Endothelial cell of umbilical vein (primary cell): ENCODE measurements at regions not wholly inside any gene's neighbourhood (a gene's known extent, or its start where the extent isn't known, plus 50 kb on each side); places are given as distances from the start of the nearest gene placed in this dataset.

Experiments
- FOS ChIP-seq: IDR thresholded peaks from 2 replicates; pipeline ENCODE4 v1.6.1; 2011; ENCODE audit warnings: mild to moderate bottlenecking, low read length, moderate library complexity, borderline replicate concordance; ENCODE audit not compliant: insufficient read depth
- MYC ChIP-seq: IDR thresholded peaks from one replicate; pipeline ENCODE4 v1.6.1; 2011; ENCODE audit warnings: mild to moderate bottlenecking, low read depth, low read length
- POLR2A ChIP-seq: IDR thresholded peaks from 2 replicates; pipeline ENCODE4 v1.6.1; 2012; ENCODE audit warnings: low read depth, mild to moderate bottlenecking, control low read depth, low read length
- POLR2AphosphoS5 ChIP-seq: IDR thresholded peaks from 2 replicates; pipeline ENCODE4 v1.6.1; 2012; ENCODE audit warnings: low read depth, mild to moderate bottlenecking, control low read depth, low read length, moderate library complexity; ENCODE audit not compliant: insufficient read depth
- TF ChIP-seq, protein P1 (sequence below), 2 donors: IDR thresholded peaks; 1 replicate in 1 of 2; 2 replicates in 1 of 2; pipeline ENCODE4 v1.5.1; 2011; ENCODE audit warnings: low read length in 2 of 2, mild to moderate bottlenecking in 2 of 2, moderate library complexity in 2 of 2, control low read depth in 1 of 2, inconsistent platforms in 1 of 2, low read depth in 1 of 2; ENCODE audit not compliant: insufficient read depth in 1 of 2; ENCODE audit errors: extremely low read depth in 1 of 2

DNA sequence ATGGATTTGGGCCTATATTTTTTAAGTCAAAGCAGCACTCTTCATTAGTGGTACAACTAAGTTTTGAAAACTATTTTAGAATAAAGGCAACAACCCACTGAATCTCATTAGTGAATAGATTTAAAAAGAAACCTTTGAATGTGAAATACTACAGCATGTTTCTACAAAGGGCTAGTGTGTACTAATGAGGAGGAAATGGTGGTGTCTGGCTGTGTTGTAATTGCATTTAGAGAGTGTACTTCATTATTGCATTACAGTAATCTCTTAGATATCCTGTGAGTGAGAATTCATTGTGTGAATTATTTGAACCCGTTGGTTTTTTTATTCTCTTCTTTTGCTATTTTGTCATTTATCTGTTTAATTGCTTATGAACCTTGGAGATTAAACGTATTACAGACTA, 575.4 kb upstream of the FAM98A start:
- no peak for TF ChIP-seq MYC
- TF ChIP-seq FOS = no peak
- no peak for TF ChIP-seq POLR2A
- TF ChIP-seq, protein P1, sequence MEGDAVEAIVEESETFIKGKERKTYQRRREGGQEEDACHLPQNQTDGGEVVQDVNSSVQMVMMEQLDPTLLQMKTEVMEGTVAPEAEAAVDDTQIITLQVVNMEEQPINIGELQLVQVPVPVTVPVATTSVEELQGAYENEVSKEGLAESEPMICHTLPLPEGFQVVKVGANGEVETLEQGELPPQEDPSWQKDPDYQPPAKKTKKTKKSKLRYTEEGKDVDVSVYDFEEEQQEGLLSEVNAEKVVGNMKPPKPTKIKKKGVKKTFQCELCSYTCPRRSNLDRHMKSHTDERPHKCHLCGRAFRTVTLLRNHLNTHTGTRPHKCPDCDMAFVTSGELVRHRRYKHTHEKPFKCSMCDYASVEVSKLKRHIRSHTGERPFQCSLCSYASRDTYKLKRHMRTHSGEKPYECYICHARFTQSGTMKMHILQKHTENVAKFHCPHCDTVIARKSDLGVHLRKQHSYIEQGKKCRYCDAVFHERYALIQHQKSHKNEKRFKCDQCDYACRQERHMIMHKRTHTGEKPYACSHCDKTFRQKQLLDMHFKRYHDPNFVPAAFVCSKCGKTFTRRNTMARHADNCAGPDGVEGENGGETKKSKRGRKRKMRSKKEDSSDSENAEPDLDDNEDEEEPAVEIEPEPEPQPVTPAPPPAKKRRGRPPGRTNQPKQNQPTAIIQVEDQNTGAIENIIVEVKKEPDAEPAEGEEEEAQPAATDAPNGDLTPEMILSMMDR (IDR thresholded peaks at IDR 0.05; ENCODE audit: extremely low read depth in 1 of 2, insufficient read depth in 1 of 2, low read depth in 1 of 2, low read length in 2 of 2) = no peak
- no peak for TF ChIP-seq POLR2AphosphoS5
